IPS-20b (cell line): ENCODE measurements at regions not wholly inside any gene's neighbourhood (a gene's known extent, or its start where the extent isn't known, plus 50 kb on each side); places are given as distances from the start of the nearest gene placed in this dataset.

Experiments used
- H3K27ac ChIP-seq: one replicate; pipeline ENCODE4 v1.5.1; 2013; ENCODE audit warnings: low read length
- H3K27me3 ChIP-seq: 2 replicates; pipeline ENCODE4 v1.6.1; 2013; ENCODE audit warnings: mild to moderate bottlenecking, low read length, inconsistent platforms; ENCODE audit not compliant: insufficient read depth
- H3K36me3 ChIP-seq: 2 replicates; pipeline ENCODE4 v1.6.1; 2013; ENCODE audit warnings: low read depth, mild to moderate bottlenecking, inconsistent platforms, low read length, moderate library complexity; ENCODE audit not compliant: insufficient read depth
- H3K4me1 ChIP-seq: 2 replicates; pipeline ENCODE4 v1.6.1; 2013; ENCODE audit warnings: mild to moderate bottlenecking, control low read depth, inconsistent platforms, low read length, moderate library complexity; ENCODE audit not compliant: insufficient read depth
- H3K4me3 ChIP-seq: 2 replicates; pipeline ENCODE4 v1.5.1; 2013; ENCODE audit warnings: mild to moderate bottlenecking, low read length, inconsistent platforms
- H3K9ac ChIP-seq: 2 replicates; pipeline ENCODE4 v1.6.1; 2013; ENCODE audit warnings: low read depth, mild to moderate bottlenecking, inconsistent platforms, low read length, moderate library complexity
- H3K9me3 ChIP-seq: 2 replicates; pipeline ENCODE4 v1.6.1; 2013; ENCODE audit warnings: mild to moderate bottlenecking, low read depth, low read length, inconsistent platforms; ENCODE audit not compliant: insufficient read depth

DNA sequence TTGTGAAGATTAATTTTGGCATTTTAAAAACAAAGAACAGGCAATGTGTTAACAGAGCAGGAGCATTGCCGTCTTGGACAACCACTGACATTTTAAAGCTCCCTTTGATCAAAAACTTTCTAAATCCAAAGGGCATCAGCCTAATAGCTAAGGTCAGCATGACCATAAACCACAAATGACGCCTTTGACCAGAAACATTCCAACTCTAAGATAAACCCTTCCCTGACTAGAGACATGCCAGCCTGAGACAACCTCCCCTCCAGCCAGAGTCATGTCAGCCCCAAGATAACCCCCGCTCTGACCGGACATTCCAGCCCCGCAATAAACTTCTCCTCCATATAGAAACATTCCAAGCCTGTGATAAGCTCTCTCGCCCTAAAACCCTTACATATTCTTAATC lies 949.4 kb upstream of the POT1 start:
- no peak overlapping the region for H3K27ac ChIP-seq
- H3K36me3 ChIP-seq: no peaks in the 10 kb centered on the region
- no peak overlapping the region for H3K4me3 ChIP-seq
- no peaks in the 10 kb centered on the region for H3K4me1 ChIP-seq
- no peaks in the 10 kb centered on the region for H3K27me3 ChIP-seq
- peaks cover 18% of the 10 kb centered on the region; the same call in 1 of the 2 replicates for H3K9me3 ChIP-seq
- no peak overlapping the region for H3K9ac ChIP-seq

GRCh38 chr7:125878235-125878956 lies 948.8 kb upstream of the POT1 start:
- Histone ChIP-seq H3K4me3 (no peak overlapping the region), H3K9ac (no peak overlapping the region), H3K9me3 (peaks cover 18% of the 10 kb centered on the region; the same call in 1 of the 2 replicates), H3K27ac (no peak overlapping the region), H3K36me3 (no peaks in the 10 kb centered on the region), H3K27me3 (no peaks in the 10 kb centered on the region), H3K4me1 (no peaks in the 10 kb centered on the region)

DNA sequence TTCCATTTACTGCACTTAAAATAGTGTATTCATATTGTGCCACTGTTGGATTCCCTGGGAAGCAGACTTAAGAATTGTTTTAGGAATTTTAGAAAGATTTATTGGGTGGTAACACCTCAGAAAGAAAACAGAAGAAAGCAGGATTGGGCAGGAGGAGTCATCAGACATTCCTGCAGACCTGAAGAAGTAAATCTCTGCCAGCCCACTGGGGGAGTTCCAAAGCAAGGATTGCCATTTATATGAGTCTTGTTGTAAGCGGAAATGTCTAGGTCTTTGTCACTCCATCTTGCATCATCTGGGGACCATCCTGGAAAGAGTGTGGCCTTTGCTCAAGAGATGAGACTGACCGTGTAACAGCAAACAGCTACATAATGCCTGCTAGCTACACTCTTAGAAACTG lies 947.6 kb upstream of the POT1 start:
- H3K9me3 ChIP-seq: peaks cover 18% of the 10 kb centered on the region; the same call in 1 of the 2 replicates
- no peak overlapping the region for H3K27ac ChIP-seq
- H3K4me1 ChIP-seq: no peaks in the 10 kb centered on the region
- no peaks in the 10 kb centered on the region for H3K36me3 ChIP-seq
- H3K27me3 ChIP-seq: no peaks in the 10 kb centered on the region
- H3K9ac ChIP-seq: no peak overlapping the region
- H3K4me3 ChIP-seq: no peak overlapping the region

GRCh38 chr7:125876431-125876830 lies 946.8 kb upstream of the POT1 start:
- no peak overlapping the region for H3K9ac ChIP-seq
- no peaks in the 10 kb centered on the region for H3K4me1 ChIP-seq
- no peak overlapping the region for H3K27ac ChIP-seq
- H3K36me3 ChIP-seq: no peaks in the 10 kb centered on the region
- no peak overlapping the region for H3K4me3 ChIP-seq
- peaks cover 18% of the 10 kb centered on the region; the same call in 1 of the 2 replicates for H3K9me3 ChIP-seq
- H3K27me3 ChIP-seq: no peaks in the 10 kb centered on the region

GRCh38 chr7:125871431-125871830 lies 941.8 kb upstream of the POT1 start:
- peaks cover 5% of the 10 kb centered on the region; the same call in 1 of the 2 replicates for H3K9me3 ChIP-seq

DNA sequence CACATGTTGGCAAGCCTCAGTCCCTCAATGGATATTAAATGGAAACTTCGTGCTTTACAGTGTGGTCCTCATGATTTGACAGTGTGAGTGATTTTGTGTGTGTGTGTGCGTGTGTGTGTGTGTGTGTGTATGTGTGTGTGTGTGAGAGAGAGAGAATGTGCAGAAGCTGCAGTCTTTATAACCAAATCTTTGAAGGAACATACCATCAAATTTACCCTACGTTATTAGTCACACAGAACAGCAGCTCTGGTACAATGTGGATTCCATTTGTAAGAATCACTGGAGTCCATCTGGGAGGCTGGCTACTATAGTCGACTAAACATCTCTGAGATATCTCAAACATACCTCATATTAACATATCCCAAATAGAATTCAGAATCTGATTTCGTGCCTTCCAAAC lies 928.0 kb upstream of the POT1 start:
- H3K4me1 ChIP-seq: no peaks in the 10 kb centered on the region
- no peak overlapping the region for H3K4me3 ChIP-seq
- H3K9ac ChIP-seq: no peak overlapping the region
- H3K27me3 ChIP-seq: no peaks in the 10 kb centered on the region
- no peaks in the 10 kb centered on the region for H3K9me3 ChIP-seq
- no peak overlapping the region for H3K27ac ChIP-seq
- H3K36me3 ChIP-seq: no peaks in the 10 kb centered on the region

More at GRCh38 chr7:125871431-125871830, 941.8 kb upstream of the POT1 start:
- no peak overlapping the region for H3K27ac ChIP-seq
- H3K4me3 ChIP-seq: no peak overlapping the region
- H3K36me3 ChIP-seq: no peaks in the 10 kb centered on the region
- H3K9ac ChIP-seq: no peak overlapping the region
- H3K4me1 ChIP-seq: no peaks in the 10 kb centered on the region
- no peaks in the 10 kb centered on the region for H3K27me3 ChIP-seq

DNA sequence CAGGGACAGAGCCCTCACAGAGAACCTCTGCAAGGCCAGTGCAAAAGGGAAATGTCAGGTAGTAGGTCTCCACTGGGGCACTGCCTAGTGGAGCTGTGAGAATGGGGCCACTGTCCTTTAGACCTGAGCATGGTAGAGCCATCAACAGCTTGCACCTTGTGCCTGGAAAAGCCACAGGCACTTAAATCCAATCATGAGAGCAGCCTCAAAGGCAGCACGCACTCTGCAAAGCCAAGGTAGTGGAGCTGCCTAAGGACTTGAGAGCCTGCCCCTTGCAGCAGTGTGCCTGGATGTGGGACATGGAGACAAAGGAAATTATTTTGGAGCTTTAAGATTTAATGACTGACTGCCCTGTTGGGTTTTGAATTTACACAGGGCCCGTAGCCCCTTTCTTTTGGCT lies 918.5 kb upstream of the POT1 start:
- Histone ChIP-seq H3K27me3 (no peaks in the 10 kb centered on the region), H3K9me3 (peaks cover 12% of the 10 kb centered on the region), H3K36me3 (no peaks in the 10 kb centered on the region), H3K9ac (peak overlapping the region; percentile 10; the same call in 1 of the 2 replicates), H3K4me3 (no peak overlapping the region), H3K27ac (peak overlapping the region; percentile 44), H3K4me1 (peaks cover 8% of the 10 kb centered on the region)

DNA sequence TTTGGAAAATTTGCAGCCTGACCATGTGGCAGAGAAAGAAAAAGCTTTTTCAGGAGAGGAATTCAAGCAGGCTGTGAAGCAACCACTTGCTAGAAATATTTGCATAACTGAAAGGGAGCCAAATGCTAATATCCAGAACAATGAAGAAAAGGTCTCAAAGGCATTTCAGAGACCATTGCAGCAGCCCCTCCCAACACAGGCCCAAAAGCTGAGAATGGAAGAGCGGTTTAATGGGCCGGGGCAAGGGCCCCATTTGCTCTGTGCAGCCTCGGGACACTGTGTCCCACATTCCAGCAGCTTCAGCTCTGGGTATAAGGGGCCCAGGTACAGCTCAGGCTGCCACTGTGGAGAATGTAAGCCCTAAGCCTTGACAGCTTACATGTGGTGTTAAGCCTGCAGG lies 918.1 kb upstream of the POT1 start:
- H3K4me3 ChIP-seq: peak overlapping the region; percentile 26; the same call in 1 of the 2 replicates
- no peaks in the 10 kb centered on the region for H3K27me3 ChIP-seq
- peaks cover 12% of the 10 kb centered on the region for H3K9me3 ChIP-seq
- H3K27ac ChIP-seq: peak overlapping the region; percentile 44
- H3K9ac ChIP-seq: peak overlapping the region; percentile 37; the same call in 1 of the 2 replicates
- H3K4me1 ChIP-seq: peaks cover 8% of the 10 kb centered on the region
- no peaks in the 10 kb centered on the region for H3K36me3 ChIP-seq

DNA sequence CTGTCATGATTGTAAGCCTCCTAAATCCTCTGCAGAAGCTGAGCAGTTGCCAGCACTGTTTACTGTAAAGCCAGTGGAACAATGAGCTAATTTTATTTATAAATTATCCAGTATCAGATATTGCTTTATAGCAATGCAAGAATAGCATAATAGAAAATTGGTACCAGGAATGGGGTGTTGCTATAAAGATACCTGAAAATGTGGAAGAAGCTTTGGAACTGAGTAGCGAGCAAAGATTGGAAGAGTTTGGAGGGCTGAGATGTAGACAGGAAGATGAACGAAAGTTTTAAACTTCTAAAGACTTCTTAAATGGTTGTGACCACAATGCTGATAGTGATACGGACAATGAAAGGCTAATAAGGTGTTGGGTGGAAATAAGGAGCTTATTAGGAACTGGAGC lies 917.4 kb upstream of the POT1 start:
- H3K4me3 ChIP-seq: peak overlapping the region; percentile 26; the same call in 1 of the 2 replicates
- no peaks in the 10 kb centered on the region for H3K27me3 ChIP-seq
- no peaks in the 10 kb centered on the region for H3K36me3 ChIP-seq
- H3K27ac ChIP-seq: no peak overlapping the region
- 0 out of 2 replicates have a peak overlapping the region, but pooled peaks have one; percentile 37 for H3K9ac ChIP-seq
- H3K4me1 ChIP-seq: peaks cover 8% of the 10 kb centered on the region
- peaks cover 12% of the 10 kb centered on the region for H3K9me3 ChIP-seq

DNA sequence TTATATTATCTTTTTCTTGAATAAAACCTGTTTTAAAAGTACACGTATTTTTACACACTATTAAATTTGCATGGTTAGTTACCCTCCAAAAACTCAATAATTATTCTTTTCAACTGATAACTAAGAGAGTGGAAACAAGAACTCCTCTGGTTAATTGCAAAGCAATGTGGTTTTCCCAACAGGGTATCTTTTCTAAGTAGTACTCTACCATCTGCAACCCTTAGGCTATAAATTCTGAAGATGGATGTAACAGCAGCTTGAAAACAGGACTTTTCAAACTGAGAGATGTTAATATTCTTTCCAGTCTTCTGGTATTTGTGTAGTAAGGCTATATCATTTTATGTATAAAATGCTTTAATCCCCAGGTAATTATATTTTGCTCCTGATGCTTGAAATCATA lies 916.1 kb upstream of the POT1 start:
- Histone ChIP-seq H3K9ac (no peak overlapping the region), H3K4me3 (no peak overlapping the region), H3K27me3 (no peaks in the 10 kb centered on the region), H3K9me3 (peaks cover 12% of the 10 kb centered on the region), H3K27ac (no peak overlapping the region), H3K4me1 (peaks cover 8% of the 10 kb centered on the region), H3K36me3 (no peaks in the 10 kb centered on the region)

DNA sequence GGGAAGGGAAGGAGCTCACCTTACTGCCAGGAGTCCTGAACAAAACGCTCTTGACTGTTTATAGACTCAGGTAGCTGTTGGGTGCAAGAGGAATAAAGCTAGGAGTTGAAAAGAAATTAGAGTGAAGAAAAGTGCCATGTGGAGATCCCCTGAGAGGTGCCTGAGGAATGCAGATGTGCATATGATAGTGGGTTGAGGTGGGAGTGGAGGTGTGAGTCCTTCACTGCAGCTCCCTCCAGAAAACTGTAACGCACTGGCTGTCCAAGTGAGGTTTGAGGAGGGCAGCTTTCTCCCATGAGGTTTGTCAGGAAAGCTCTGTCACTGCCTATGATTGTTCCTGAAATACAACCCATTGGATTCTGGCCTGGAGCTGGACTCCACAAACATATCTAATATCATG lies 904.8 kb upstream of the POT1 start:
- H3K27me3 ChIP-seq: no peaks in the 10 kb centered on the region
- H3K4me1 ChIP-seq: no peaks in the 10 kb centered on the region
- H3K36me3 ChIP-seq: no peaks in the 10 kb centered on the region
- H3K9me3 ChIP-seq: peaks cover 9% of the 10 kb centered on the region
- H3K4me3 ChIP-seq: no peak overlapping the region
- no peak overlapping the region for H3K9ac ChIP-seq
- H3K27ac ChIP-seq: no peak overlapping the region

GRCh38 chr7:125833839-125834238 lies 904.2 kb upstream of the POT1 start:
- peaks cover 9% of the 10 kb centered on the region for H3K9me3 ChIP-seq
- H3K27ac ChIP-seq: no peak overlapping the region
- no peak overlapping the region for H3K4me3 ChIP-seq
- no peaks in the 10 kb centered on the region for H3K4me1 ChIP-seq
- H3K9ac ChIP-seq: no peak overlapping the region
- no peaks in the 10 kb centered on the region for H3K27me3 ChIP-seq
- H3K36me3 ChIP-seq: no peaks in the 10 kb centered on the region
